ENCODE measurements at regions not wholly inside any gene's neighbourhood (a gene's known extent, or its start where the extent isn't known, plus 50 kb on each side); places are given as distances from the start of the nearest gene placed in this dataset.

- no peak for DNase-seq
Observed at GRCh38 chr11:19513253-19513652, 199.4 kb upstream of the NAV2 start.

DNA sequence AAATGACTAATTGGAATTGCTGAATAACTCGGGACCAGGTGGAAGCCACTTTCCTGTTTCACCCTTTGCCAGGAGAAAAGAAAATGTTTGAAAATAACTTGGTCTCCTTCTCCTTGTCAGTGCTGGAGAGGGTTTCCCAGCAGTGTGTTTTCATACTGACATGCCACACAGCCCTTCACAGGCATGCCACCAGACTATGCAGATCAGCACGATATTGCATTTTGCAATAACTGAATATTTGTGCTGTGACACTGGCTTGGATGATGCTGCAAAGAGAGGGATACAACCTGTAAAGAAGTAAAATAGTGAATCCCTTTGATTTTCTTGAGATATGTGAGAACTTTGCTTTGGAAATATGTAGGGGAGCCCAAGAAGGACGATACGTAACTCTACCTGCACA, 200.0 kb upstream of the NAV2 start:
- no peak for DNase-seq

DNA sequence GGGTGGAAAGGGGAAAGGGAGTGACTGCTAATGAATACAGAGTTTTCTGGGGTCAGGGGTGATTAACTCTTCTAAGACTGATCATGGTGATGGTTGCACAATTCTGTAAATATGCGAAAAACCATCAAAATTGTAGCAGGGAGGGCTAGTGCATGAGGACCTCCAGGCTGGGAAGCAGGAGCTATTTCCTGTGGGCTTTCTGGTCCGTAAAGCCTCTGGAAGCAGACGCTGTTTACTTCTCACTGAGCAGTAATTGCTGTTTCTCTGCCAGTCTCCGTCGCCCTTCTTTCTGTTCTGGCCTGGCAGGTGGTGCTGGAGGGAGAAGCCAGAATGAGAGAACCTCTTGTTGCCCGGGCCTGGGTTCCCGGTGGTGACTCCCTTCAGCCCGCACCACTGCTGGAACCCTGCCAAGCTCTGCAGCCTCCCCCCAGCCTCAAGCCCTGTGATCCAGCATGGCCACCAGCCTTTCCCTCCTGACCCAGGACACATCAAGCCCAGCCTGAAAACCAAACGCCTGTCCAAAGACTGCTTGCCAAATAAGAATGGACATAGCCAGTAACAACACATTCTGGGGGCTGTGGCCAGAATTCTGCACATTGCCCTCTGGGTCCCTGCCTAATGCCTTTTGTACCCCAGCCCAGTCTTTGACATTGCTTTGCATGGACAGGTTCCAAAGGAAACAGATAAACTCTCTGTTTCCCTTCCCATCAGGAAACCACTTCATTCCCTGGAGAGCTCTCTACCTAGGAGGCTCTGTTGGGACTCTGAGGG, 201.0 kb upstream of the NAV2 start:
- DNase-seq = no peak

DNA sequence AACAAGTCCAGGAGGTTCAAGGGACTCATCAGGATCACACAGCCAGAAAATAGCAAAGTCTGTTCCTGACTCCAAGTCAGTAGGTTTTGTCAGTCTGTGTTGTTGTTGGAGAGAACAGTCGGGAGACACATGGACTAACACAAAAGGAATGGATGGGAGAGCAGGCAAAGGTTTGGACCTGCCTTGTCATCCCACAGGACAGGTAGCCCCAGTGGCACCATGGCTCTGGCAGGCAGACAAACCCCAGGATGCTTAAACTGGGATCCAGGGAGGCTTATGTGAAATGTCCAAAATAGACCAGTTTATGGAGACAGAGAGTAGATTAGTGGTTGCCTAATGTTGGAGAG, 201.6 kb upstream of the NAV2 start:
- no peak for DNase-seq

DNA sequence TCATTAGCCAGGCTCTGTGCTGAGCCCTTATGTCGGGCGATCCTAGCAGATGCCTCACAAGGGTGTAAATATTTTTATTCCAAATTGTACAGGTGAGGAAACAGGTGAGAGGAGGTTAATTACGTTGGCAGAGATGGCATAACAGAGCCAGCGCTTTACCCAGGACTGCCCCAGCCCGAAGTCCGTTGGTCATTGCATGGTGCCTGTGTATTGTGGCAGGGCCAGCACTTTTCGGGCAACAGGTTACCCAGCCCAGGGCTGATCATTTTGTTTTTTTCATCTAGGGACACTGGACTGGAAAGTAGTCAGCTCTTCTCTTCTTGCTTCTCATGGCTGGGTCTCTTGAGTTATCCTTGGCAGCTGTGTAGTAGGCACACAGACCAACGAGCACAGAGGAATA, 202.2 kb upstream of the NAV2 start:
- DNase-seq = no peak

- no peak for DNase-seq
Observed at GRCh38 chr11:19509215-19509614, 203.4 kb upstream of the NAV2 start.

- DNase-seq = no peak
Observed at GRCh38 chr11:19508165-19508564, 204.5 kb upstream of the NAV2 start.

DNA sequence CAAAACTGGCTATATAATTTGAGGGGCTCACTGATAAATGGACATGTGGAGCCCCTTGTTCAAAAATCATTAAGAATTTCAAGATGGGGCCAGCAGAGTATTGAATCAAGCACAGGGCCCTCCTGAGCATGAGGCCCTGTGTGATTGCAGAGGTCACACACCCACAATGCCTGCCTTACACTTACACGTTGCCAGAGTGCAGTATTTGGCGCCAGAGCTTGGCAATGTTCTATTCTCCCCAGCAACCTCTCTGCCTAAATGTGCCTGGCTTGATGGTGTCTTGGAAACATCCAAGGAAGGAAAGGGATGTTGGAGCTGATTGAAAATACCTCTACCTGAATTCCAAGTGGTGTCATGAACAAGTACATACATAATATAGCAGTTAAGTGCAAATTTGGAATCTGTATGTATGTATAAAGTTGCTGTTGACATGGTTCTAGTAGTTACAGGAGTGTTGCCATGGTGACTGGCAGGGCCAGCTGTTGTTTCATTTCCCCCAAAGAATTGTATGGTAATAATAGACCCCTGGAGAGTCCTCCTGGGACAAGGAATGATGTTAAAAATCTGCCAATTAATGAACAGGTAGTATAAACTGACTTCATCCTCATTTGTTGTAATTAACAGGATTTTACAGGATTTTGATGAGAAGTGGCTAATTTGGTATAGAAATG, 205.7 kb upstream of the NAV2 start:
- no peak for DNase-seq

- no peak for DNase-seq
Observed at GRCh38 chr11:19502691-19503253, 209.9 kb upstream of the NAV2 start.

- no peak for DNase-seq
Observed at GRCh38 chr11:19501631-19502030, 211.0 kb upstream of the NAV2 start.

DNA sequence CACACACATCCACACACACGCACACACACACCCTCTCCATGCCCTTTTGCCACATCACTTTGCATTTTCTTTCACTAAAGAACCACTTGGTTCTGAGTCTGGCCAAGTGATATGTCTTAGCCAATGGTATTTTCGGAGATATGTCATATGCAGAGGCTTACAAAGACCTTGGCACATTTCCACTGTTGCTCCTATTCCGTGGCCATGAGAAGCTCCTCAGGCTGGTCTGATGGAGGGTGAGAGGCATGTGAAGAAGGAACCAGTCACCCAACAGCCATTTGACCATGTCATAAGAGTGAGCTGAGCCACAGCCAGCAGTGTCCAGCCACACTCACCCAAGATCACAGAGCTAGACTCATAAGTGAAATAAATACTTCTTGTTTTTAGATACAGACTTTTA, 212.6 kb upstream of the NAV2 start:
- no peak for DNase-seq

- DNase-seq = no peak
Observed at GRCh38 chr11:19499026-19499669, 213.5 kb upstream of the NAV2 start.

DNA sequence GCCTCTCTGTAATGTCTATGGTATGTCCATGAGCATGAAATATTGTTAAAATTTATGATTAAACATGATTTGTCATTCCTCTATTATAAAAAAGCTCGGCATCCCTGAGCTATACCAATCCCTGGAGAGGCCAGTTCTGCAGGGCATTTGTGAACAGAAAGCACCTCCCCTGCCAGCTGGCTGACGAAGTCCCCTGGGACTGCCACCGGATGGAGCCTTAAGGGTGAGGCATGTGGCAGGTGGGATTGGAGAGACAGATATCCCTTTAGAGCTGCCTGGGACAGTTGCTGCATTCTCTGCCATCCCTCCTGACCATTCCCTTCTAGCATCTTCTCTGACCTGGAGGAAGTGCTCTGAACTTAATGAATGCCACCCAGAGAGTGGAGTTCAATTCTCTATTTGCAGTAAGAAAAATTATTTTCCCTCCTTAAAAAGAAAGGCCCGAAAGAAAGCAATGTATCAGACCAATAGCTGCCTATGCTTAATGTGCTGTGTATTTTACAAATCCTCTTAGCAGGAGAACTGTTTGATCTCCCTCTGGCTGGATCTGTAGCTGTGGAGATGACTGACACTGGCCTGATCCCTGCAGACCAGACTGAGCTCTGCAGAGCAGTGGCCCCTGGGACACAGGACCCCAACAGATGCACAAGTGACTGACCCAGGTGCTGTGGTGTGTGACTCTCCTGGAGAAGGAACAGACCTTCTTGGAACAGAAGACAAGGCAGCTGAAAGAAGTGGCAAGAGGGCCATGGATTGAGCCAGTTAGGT, 219.0 kb upstream of the NAV2 start:
- DNase-seq = no peak

GRCh38 chr11:19482319-19483100, 230.1 kb upstream of the NAV2 start:
- no peak for DNase-seq

DNA sequence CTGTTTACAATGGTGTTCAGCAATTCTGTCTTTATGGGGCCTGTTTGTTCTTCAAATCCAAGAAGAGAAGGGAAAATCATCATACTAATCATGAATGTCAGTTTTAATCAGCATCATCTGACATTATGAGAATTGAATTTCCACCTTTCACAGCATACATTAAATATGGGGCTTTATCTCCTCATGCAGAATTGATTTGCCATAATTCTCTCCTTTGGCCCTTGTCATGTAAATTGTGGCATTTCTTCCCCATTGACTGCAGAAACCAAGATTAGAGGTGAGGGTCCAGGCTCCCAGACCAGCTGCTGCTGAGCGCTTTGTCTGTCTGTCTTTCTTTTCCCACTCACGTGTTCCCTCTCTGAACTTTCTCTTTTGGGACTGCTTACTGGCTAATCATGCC, 232.1 kb upstream of the NAV2 start:
- DNase-seq = no peak

DNA sequence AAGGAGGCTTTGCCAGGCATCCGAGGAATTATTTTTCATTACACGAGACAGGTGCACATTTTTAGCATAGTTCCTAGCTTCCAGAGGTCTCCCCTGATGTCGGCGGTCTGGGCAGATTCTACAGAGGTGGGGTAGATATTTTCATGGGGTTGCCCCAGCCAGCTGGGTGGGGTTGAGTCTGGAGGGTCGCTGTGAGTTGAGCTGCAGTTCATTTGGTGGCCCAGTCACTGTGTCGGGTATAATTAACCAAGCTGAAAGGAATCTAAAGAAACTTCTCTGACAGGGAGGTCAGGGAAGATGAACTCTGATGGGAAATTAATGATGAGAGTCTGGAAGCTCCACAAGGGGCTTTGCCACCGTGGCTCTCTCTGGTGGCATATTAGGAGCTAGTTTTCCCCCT, 233.7 kb upstream of the NAV2 start:
- DNase-seq = no peak

GRCh38 chr11:19474954-19475721, 234.4 kb upstream of the E2F8 start:
- no peak for DNase-seq

GRCh38 chr11:19474211-19474610, 233.5 kb upstream of the E2F8 start:
- DNase-seq = no peak

- no peak for DNase-seq
Observed at GRCh38 chr11:19472679-19473078, 231.9 kb upstream of the E2F8 start.

GRCh38 chr11:19467904-19468303, 227.2 kb upstream of the E2F8 start:
- DNase-seq = no peak

- no peak for DNase-seq
Observed at GRCh38 chr11:19466314-19466713, 225.6 kb upstream of the E2F8 start.

- no peak for DNase-seq
Observed at GRCh38 chr11:19463976-19464375, 223.2 kb upstream of the E2F8 start.
